HCEC 1CT (cell line): ENCODE measurements at regions not wholly inside any gene's neighbourhood (a gene's known extent, or its start where the extent isn't known, plus 50 kb on each side); places are given as distances from the start of the nearest gene placed in this dataset.
A peak's percentile ranks its signal among the peaks of the same experiment; 100 is the strongest.

ENCODE experiments used
- DNase-seq: peaks from one replicate; pipeline ENCODE4 v3.0.0-alpha.2; 2017

DNA sequence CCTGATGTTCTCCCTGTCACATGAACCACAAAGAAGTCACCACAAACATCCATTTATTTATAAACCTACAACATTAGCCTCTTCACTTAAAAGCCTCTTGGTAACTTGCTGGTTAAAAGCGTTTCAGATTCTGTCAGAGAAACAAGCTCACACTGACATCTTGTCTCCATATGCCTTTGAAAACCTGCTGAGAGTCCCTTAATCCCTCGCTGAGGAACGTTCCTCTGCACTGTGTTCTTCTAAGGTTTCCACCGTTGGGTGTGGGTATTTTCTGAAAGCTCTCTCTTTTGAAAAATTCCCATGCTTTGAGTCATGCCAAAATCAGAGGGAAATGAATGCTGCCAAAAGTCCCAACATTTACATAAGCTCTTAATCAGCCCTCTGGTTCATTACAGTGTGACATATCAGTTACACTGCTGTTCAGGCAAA, 149.8 kb downstream of the CCDC34 start:
- peak; percentile 94 for DNase-seq

DNA sequence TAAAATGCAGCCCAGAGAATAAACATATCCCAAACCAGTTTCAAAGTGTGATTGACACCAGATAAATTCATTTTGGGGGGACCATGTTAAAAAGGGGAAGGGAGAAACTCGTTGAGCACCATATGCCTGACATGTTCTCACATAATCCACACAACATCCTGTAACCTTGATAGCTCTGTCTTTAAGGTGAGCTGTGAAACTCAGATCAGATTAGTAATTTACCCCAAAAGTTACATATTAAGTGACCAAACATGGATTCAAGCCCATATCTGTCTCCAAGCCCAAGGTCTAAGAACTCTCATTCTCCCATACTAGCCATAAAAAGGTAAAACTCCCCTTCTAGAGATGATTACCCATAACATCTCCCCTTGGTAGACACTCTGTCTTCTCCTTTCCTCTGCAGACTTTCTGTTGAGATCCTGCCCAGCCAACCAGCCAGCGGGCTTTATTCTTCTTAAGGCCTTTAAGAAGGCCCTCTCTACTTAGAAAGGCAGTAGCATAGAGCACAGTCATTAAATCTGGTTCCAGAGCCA, 150.7 kb downstream of the CCDC34 start:
- DNase-seq = no peak

DNA sequence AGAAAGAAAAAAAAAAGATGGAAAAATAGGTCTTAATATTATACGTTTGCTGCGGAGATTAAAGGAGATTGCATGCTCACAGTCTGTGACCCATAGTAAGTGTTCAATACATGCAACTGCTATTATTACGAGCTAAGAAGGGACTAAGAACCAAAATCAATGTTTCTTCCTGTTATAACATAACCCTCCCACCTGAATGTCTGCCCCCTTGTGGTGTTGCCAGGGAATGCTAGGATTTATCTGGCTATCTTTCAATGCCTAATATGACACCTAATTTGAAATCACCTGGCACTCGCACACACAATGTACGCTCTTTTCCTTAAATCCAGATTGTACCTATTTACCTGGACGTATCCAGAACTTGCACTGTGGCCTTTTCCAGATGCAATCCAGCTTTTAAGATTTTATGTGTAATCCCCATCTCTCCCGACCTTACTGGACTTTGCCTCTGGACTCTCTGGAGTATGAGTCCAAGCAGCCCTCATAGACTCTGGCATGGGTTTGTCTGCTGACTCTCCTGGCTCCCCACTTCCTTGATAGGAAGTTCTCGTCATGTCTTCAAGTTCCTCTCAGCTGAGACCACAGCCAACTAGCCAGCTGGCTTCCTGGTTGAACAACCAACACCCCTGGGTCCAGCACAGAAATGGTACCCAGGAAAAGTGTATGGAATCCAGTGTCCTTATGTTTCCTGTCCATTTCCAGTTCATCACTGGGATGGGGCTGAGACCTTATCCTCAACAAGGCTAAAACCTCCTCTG, 151.5 kb downstream of the CCDC34 start:
- no peak for DNase-seq

DNA sequence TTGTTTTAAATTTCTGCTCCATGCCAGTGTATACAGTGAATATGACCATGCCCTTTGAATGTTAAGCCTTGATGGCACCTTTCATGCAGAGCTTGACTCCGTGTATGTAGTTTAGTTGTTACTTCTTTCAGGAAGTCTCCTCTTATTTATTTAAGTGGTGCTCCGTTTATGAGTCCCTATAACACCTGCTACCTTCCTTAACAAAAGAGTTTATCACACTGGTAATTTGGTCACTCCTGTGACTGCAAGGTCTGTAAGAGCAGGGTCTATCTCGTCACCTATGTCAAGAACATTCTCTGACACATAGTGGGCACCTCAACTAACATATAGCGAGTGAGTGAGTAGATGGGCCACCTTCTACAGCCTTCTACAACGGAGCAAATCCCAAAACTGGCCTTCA, 152.5 kb downstream of the CCDC34 start:
- no peak for DNase-seq

DNA sequence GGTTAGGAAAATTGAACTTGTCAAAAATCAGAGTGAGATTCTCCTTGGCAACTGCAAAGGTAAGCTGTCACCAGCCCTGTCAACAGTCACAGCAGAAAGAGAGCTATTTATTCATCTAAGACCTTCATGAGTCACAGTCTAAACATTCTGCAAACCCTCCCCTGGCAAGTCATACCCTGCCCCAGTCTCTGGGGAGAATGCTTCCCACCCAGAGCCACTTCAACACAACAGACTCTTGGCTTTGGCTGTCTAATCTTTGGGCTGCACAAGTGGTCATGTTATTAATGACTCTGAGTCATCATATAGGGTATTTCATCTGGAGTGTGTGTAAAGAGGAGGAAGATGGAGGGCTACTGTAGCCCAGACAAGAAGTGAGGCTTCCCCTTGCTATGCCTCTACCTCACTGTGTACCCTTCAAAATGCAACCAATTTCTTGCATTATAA, 153.4 kb downstream of the CCDC34 start:
- peak; percentile 82 for DNase-seq

DNA sequence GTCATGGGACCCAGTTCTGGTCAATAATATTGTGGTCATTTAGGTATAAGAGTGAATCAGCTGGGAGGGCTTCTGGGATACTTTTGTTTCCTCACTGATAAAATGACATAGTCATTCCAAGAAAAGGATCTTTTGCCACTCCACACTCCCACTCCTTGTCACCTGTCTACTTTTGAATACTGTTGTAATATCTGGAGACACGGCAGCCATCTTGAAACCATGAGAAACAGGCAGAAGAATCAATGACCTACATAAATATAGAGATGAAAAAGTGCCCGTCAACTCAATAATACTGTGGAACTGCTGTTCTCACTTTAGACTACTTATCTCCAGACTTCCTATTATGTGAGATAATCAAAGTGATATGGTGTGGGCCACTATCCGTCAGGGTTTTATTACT, 154.2 kb downstream of the CCDC34 start:
- no peak for DNase-seq

DNA sequence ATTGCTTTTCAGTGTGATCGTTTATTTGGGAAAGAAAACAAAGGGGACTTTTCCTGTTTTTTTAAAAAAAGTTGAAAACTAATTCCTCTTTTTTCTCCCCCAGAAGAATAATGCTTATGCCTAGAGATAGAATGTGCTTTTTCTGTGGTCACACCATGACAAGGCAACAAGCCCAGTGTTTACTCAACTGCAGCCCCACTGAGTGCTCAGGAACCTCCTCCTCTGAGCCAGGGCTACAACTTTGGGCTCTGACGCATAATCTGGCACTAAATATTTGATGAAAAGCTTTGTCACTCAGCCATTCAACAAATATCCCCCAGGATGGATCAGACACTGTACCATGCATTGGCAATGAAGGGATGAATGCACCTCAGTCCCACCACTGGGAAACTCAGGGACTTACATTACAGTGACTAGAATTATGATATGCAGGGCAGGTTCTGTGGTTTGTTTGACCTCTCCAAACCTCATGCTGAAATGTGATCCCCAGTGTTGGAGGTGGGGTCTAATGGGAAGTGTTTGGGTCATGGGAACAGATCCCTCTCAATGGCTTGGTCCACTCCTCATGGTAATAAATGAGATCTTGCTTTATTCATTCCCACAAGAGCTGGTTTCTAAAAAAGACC, 155.9 kb downstream of the CCDC34 start:
- no peak for DNase-seq

DNA sequence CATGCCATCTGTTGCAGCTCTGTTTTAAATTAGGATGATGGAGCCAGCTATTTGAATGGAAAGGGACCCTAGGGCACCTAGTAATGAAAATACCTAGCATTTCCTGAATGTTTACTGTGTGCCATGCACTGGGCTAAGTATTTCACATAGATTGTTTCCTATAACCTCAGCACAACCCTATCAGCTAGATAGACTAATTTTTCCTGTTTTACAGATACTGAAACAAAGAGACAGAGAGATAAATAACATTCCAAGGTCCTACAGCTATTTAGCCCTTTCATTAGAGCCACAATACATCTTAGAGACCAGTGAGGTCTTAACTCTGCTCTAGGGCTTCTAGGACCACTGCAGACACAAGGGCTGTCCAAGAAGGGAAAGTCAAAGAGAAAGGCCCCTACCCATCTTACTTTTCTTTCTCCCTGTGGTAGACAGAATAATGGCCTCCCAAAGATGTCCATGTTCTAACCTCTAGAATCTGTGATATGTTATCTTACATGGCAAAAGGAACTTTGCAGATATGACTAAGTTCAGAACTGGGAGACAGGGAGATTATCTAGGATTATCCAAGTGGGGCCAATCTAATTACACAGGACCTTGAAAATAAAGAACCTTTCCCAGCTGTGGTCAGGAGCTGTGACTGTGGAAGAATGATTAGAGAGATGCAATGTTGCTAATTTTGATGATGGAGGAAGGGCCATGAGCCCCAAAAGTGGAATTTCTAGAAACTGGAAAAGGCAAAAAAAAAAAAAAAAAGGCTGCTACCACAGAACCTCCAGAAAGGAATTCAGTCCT, 157.0 kb downstream of the CCDC34 start:
- DNase-seq = no peak

DNA sequence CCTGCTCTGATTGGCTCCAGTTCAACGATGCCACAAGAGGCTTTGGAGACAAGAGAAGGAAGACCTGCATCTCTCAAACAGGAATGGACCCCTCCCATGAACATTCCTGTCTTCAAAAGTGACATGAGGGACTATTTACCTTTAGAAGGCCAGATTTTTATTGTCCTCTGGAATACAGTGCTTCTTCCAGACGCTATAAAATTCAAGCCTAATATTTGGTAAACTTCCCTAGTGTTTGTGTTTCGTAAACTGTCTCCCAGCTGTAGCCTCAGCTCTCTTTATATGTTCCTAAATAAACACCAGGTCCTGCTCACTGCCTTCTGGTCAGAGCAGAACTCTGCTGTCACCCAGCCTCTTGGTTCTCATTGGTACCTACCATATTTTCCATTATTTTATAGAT, 157.8 kb downstream of the CCDC34 start:
- DNase-seq = no peak

DNA sequence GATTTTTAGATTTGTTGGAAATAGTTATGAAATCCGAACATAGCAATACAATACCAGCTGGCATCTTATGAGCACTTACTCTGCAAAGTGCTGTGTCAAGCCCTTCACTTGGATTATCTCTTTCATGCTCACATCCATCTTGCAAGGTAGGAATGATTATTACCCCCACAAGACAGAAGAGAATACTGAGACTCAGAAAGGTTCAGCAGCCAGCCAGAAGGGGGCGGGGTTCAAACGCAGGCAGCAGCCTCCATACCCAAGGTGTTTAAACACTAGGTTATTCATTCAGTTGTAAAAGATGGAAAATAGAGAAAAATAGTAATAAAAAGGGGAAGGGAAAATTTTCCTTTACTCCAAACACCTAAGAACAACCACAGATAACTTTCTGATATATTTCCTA, 158.5 kb downstream of the CCDC34 start:
- DNase-seq = peak; percentile 38

DNA sequence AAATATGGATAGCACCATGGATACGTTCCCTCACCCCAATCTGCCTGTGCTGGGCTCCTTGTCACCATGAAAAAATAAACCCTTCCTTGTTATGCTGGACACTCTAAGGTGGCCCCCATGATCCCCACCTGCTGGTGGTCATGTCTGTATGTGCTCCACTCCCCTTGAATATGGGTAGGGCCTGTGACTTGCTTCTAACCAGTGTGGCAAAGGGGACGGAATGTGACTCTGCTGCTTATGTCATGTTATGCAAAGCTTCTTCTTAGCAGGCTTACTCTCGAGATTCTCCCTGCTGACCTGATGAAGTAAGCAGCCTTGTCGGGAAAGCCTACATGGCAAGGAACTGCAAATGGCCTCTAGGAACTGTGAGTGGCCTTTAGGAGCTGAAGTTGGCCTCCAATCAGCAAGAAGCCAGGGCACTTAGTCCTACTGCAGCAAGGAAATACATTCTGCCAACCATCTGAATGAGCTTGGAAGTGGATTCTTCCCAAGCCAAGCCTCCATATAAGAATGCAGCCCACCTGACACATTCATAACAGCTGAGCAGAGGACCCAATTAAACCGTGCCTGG, 159.9 kb downstream of the CCDC34 start:
- DNase-seq = no peak

DNA sequence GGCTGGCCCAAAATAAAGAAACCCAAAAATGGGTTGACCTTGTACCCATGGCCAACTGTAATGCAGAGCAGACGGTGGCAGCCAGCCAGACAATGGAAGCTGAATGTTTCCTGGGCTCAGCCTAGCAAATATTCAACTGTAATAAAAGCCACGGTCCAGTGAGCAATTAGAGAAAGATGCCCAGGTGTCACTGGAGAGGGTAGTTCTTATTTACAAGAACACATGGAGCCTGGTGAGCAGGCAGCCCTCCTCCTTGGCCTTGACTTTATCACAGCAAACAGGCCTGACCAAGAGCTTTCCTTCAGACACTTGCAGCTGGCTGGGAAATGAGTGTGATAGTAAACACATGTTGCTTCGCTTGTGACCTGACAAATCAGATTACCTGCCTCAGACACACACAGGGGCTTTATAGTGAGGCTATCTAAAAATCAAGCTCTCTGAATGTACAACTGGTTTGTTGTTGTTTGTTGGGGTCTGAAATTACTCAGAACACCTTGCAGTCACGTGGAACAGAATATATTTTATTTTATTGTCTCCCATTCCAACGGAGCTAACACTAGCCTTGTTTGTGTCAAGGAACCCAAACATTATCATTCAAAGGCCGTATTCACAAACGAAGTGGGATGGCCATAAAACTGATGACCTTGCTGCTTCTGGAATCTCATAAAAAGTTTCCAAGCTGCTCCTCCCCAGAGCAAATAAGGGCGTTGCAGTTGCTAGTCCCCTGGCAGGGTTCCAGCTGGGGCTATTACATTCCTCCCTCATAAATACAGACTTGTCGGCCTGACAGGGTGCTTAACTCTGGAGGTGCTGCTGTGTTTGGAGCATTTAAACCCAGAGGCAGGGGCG, 161.1 kb downstream of the BBOX1 start:
- DNase-seq = peak; percentile 34

DNA sequence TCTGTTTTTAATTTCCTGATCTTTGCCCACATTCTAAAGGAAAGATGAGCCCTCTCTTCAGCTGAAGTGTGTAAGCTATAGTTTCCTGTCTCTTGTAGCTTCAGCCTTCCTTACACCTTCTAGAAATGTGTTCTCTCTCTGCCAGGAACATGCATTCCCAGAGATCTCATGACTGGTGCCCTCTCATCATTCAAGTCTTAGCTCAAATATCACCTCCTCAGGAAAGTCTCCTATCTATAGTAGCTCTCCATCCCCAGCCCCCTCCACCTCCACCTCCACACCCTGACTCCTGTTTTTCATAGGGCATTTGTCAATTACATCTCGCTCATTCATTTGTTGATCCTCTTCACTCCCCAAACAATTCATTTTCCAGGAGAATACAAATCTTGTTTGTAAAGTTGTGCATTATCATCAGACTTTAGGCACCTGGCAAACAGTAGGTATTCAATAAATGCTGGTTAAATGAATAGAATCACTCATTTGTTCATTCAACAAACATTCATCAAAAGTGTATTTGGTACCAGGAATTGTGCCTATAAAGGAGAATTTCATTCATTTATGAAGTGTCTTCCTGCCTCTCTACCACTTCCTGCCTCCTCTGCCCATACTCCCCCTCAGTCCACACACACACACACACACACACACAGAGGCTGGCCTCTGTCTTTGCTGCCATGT, 160.3 kb downstream of the BBOX1 start:
- no peak for DNase-seq

DNA sequence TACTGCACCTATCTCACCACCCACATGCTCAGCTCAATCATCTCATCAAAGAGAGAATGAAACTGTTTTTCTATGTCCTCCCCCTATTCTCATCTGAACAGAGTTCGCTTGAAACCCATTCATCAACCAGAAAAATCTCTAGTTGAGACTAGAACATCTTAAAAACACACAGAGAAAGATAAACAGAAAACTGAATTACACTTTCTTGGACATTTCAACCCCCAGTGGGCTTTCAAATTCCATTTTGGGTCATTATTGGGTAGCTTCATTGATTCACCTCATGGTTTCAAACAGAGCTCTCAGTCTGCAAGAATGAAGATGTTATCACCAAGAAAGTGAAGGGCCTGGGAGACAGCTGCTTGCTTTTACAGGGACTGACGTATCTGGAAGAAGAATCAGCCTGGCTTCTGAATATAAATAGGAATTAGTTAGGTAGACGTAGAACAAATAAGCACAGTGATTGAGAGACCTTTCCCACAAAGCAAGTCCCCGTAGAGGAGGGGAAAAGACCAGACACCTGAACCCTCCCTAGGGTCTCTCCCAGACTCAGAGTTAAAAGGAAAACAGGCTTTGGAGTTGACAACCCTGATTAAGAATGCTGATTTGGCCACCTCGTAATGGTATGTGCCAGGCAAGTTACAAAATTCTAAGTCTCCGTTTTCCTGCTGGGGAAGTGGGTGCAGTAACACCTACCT, 155.7 kb downstream of the BBOX1 start:
- no peak for DNase-seq

DNA sequence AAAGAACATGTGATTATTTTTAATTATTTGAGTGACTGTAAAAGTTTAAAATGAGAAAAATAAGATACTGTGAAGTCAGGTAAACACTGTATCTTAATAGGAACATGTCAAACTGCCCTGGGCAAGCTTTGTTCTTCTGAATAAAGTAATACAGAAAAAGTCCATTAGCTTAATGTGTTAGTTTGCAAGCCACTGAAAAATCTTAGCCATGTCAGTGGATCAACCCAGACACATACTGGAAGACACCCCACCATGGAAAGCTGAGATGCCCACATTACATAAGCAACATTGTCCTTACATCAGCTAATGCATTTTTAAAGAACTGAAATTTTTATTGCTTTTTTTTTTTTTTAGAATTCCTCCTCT, 155.2 kb downstream of the BBOX1 start:
- DNase-seq = no peak

DNA sequence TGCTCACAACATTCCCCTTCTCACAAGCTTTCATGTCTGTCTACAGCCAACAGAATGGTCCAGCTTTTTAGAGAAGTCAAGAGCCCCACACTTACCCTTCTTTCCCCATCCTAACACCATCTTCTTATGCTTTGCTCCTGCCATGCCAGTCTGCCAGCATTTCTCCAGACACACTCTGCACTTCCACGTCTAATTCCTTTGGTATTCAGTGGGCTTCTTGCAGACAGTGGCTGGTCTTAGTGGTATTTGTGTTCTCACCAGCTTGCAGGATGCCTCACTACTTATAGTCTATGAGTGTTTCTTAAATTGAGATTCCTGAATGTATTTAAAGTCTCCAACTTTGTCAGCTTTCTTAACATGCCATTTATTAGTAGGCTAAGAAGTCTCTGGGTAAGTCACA, 154.4 kb downstream of the BBOX1 start:
- no peak for DNase-seq

DNA sequence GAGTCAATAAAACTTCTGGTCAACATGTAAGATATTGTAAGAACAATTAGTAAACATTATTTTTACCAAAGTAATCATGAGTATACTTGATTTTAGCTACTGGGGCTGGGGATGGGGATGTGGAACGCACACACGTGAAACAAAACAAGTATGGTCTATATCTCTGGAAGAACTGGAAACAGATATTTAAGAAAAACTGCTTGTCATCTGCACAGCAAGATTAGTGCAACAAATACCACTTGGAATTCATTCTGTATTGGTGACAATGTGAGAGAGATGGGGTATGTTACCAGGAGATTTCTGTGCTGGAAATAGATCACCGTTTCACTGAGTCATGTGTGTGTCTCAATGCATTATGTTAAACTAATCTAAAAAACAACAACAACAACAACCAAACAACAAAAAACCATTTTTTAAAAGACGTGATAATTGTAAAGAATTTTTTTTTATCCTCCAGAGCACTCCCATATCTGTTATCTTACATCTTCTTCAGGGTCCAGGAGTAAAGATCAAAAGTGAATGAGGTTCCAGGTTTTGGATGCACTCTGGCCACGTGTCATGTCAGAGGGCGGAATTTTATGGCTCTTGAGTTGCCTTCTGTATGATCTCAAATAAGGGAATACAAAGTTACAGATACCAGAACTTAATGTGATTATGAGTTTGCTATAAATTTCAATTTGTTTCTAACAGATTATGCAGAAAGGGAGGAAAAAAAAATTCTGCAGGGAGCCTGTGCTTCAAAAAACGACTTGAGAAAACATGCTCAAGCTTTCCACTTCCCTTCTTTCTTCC, 153.0 kb downstream of the BBOX1 start:
- DNase-seq = no peak

DNA sequence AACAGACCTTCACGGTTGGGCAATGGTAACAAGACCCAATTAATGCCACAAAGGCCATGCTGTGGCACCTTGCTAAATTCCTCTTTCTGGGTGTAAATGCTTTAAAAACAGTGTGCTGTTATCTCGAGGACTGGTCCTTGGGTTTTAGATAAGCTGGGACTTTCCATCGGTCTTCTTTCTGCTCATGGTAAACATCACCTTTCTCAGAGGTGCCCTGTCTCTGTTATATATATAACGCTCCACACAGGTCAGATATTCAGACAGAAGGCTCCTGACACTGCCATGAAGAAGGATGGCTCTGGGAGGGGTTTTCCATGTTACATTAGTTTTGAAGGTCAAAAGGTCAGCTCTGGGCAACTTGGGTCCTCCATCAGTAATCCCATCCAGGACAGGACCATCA, 151.6 kb downstream of the BBOX1 start:
- no peak for DNase-seq

DNA sequence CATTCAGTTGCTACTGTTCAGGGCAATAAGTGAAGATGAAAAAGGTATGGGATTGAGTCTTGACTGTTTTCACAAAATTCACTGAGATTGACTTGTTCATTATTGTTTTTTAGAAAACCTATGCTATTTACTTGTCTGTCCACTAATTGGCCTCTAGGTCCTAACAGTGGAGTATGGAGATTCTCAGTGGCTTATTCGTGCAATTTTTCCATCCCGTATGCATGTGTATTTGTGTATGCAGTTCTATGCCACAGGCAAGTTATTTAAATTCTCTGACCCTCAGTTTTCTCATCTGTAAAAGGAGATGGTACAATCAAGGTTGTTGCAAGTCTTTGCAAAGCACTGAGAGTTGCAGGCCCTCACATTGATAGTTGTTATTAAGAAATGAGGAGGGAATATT, 151.0 kb downstream of the BBOX1 start:
- DNase-seq = no peak

DNA sequence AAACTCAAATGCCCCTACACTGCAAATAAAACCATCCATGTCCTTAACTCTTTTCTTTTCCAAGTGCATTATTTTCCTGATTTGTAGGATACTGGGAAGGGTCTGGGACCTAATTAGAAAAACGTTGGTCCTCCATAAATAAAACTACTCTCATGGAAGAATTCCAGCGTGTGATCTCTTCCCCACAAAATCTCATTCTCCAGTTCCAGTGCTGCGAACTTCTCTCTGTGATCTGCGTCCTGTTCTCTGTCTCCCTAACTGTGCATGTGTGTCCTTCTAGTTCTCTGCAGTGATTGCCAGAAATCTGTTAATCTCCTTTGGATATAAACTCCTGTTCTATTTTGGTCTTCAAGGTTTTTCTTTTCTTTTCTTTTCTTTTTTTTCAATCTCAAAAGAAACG, 148.1 kb downstream of the BBOX1 start:
- DNase-seq = no peak
